Activated CD4-positive, CD25-positive, alpha-beta regulatory T cell treated with anti-CD3 and anti-CD28 coated beads, Interleukin-2, amount 50 U/mL, for 24 hours (primary cell): ENCODE measurements at regions not wholly inside any gene's neighbourhood (a gene's known extent, or its start where the extent isn't known, plus 50 kb on each side); places are given as distances from the start of the nearest gene placed in this dataset.

Experiments used
- ATAC-seq, 2 donors: fragments of 150-1000 bp; cut with Tn5 transposase; one replicate each; pipeline ENCODE4 v1.10.0; 2021; ENCODE audit warnings: mild to moderate bottlenecking in 1 of 2, moderate library complexity in 1 of 2

- ATAC-seq, result no peak
Observed at GRCh38 chr6:12426121-12426520, 136.0 kb downstream of the EDN1 start.

- ATAC-seq, result no peak
Observed at GRCh38 chr6:12431023-12431422, 140.9 kb downstream of the EDN1 start.

GRCh38 chr6:12436224-12436623 is 146.1 kb downstream of the EDN1 start:
- ATAC-seq, result no peak

GRCh38 chr6:12436683-12437082 is 146.5 kb downstream of the EDN1 start:
- no peak for ATAC-seq

- no peak for ATAC-seq
Observed at GRCh38 chr6:12439296-12439695, 149.1 kb downstream of the EDN1 start.

GRCh38 chr6:12440981-12441380 is 150.8 kb downstream of the EDN1 start:
- ATAC-seq, result no peak

- ATAC-seq, result no peak
Observed at GRCh38 chr6:12442455-12442854, 152.3 kb downstream of the EDN1 start.

- no peak for ATAC-seq
Observed at GRCh38 chr6:12446394-12446793, 156.2 kb downstream of the EDN1 start.

- no peak for ATAC-seq
Observed at GRCh38 chr6:12449447-12449846, 159.3 kb downstream of the EDN1 start.

GRCh38 chr6:12450467-12450866 is 160.3 kb downstream of the EDN1 start:
- no peak for ATAC-seq

- no peak for ATAC-seq
Observed at GRCh38 chr6:12456343-12456742, 166.2 kb downstream of the EDN1 start.

GRCh38 chr6:12457094-12457493 is 166.9 kb downstream of the EDN1 start:
- no peak for ATAC-seq

GRCh38 chr6:12458558-12458957 is 168.4 kb downstream of the EDN1 start:
- ATAC-seq, result no peak

- ATAC-seq, result no peak
Observed at GRCh38 chr6:12459945-12460661, 169.9 kb downstream of the EDN1 start.

GRCh38 chr6:12467706-12468670 is 177.8 kb downstream of the EDN1 start:
- ATAC-seq, result no peak

- ATAC-seq, result no peak
Observed at GRCh38 chr6:12472601-12473038, 182.5 kb downstream of the EDN1 start.

GRCh38 chr6:12473494-12473893 is 183.3 kb downstream of the EDN1 start:
- no peak for ATAC-seq

- no peak for ATAC-seq
Observed at GRCh38 chr6:12474167-12475140, 184.3 kb downstream of the EDN1 start.

- ATAC-seq, result no peak
Observed at GRCh38 chr6:12476484-12476883, 186.3 kb downstream of the EDN1 start.

- ATAC-seq, result no peak
Observed at GRCh38 chr6:12477616-12478015, 187.5 kb downstream of the EDN1 start.

GRCh38 chr6:12478921-12479320 is 188.8 kb downstream of the EDN1 start:
- ATAC-seq, result no peak

- no peak for ATAC-seq
Observed at GRCh38 chr6:12479451-12479850, 189.3 kb downstream of the EDN1 start.

- ATAC-seq, result no peak
Observed at GRCh38 chr6:12479881-12480280, 189.7 kb downstream of the EDN1 start.
